ENCODE measurements at regions not wholly inside any gene's neighbourhood (a gene's known extent, or its start where the extent isn't known, plus 50 kb on each side); places are given as distances from the start of the nearest gene placed in this dataset.

DNA sequence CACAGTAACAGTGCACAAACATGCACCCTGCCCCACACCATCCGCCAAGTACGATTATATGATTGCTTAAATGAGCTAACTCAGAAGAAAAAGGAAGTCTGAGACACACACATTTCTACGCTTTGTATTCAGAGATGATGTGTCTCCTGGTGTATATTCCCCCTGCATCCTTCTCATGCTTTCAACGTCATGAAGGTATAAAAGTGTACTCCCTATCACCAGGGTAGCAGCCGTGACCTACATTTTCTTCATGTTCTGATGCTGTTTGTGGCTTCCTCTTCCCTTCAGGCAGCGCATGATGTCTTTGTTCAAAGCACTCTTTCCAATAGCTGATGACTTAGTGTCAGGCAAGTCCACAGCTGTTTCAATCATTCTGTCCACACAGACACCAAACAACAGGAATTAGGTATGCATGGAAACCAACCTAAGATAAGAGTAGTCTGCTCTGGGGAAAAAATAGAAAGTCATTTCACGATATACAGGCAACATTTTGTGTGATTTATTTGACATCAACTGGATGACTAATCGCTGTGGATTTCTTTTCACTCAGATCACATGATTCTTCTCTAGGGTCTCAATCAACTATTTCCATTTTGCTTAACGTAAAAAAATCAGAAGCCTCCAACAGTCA lies 269.4 kb upstream of the PTGER4 start:
- Mint-ChIP-seq H3K27ac (ENCODE audit: low read depth, unreplicated experiment) (peak overlapping the region; percentile 59), H3K27me3 (ENCODE audit: insufficient read depth, unreplicated experiment) (no peaks in the 10 kb centered on the region), H3K4me3 (ENCODE audit: unreplicated experiment) (peak overlapping the region; percentile 41), H3K9me3 (ENCODE audit: unreplicated experiment) (no peaks in the 10 kb centered on the region), H3K36me3 (ENCODE audit: insufficient read depth, unreplicated experiment) (no peaks in the 10 kb centered on the region), H3K4me1 (ENCODE audit: insufficient read depth, unreplicated experiment) (peaks cover 27% of the 10 kb centered on the region)
- intact Hi-C loops (cut with micrococcal nuclease) = loop anchor here (2.0 to 5.0 kb wide), 2 partner anchors 26 to 267 kb away; partner anchors contain the start of gene PTGER4
- DNase-seq (ENCODE audit: unreplicated experiment) = peak; percentile 53
- CTCF ChIA-PET = interaction anchor here (0.7 to 0.9 kb wide), 4 partner anchors 19 to 1092 kb away, joined by 3 to 5 read pairs (median 4); no protein-coding TSS in a partner anchor
- TF ChIP-seq, protein P1, sequence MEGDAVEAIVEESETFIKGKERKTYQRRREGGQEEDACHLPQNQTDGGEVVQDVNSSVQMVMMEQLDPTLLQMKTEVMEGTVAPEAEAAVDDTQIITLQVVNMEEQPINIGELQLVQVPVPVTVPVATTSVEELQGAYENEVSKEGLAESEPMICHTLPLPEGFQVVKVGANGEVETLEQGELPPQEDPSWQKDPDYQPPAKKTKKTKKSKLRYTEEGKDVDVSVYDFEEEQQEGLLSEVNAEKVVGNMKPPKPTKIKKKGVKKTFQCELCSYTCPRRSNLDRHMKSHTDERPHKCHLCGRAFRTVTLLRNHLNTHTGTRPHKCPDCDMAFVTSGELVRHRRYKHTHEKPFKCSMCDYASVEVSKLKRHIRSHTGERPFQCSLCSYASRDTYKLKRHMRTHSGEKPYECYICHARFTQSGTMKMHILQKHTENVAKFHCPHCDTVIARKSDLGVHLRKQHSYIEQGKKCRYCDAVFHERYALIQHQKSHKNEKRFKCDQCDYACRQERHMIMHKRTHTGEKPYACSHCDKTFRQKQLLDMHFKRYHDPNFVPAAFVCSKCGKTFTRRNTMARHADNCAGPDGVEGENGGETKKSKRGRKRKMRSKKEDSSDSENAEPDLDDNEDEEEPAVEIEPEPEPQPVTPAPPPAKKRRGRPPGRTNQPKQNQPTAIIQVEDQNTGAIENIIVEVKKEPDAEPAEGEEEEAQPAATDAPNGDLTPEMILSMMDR (IDR thresholded peaks at IDR 0.05; ENCODE audit: unreplicated experiment) = no peak
- POLR2A ChIA-PET = interaction anchor here (0.6 to 5.4 kb wide), 8 partner anchors 9 to 270 kb away, joined by 3 to 48 read pairs (median 6); partner anchors contain the start of gene PTGER4
- no TSS peak for BruUV-seq (replicated peaks)

GRCh38 chr5:40409601-40410000 lies 270.1 kb upstream of the PTGER4 start:
- no peak overlapping the region for H3K27ac Mint-ChIP-seq (ENCODE audit: low read depth, unreplicated experiment)
- DNase-seq (ENCODE audit: unreplicated experiment) = no peak
- TF ChIP-seq, protein P1 (IDR thresholded peaks at IDR 0.05; ENCODE audit: unreplicated experiment) = no peak
- no peaks in the 10 kb centered on the region for H3K36me3 Mint-ChIP-seq (ENCODE audit: insufficient read depth, unreplicated experiment)
- no TSS peak for BruUV-seq (replicated peaks)
- H3K4me3 Mint-ChIP-seq (ENCODE audit: unreplicated experiment) = no peak overlapping the region
- ChIA-PET POLR2A (interaction anchor here (1.5 to 5.4 kb wide), 4 partner anchors 20 to 271 kb away, joined by 4 to 48 read pairs (median 6); partner anchors contain the start of gene PTGER4), CTCF (interaction anchor here (0.7 to 0.8 kb wide), 2 partner anchors 18 to 28 kb away, joined by 3 to 4 read pairs; no protein-coding TSS in a partner anchor)
- H3K9me3 Mint-ChIP-seq (ENCODE audit: unreplicated experiment) = no peaks in the 10 kb centered on the region
- H3K27me3 Mint-ChIP-seq (ENCODE audit: insufficient read depth, unreplicated experiment) = no peaks in the 10 kb centered on the region
- intact Hi-C loops (cut with micrococcal nuclease) = no loop called here
- H3K4me1 Mint-ChIP-seq (ENCODE audit: insufficient read depth, unreplicated experiment) = peaks cover 29% of the 10 kb centered on the region

DNA sequence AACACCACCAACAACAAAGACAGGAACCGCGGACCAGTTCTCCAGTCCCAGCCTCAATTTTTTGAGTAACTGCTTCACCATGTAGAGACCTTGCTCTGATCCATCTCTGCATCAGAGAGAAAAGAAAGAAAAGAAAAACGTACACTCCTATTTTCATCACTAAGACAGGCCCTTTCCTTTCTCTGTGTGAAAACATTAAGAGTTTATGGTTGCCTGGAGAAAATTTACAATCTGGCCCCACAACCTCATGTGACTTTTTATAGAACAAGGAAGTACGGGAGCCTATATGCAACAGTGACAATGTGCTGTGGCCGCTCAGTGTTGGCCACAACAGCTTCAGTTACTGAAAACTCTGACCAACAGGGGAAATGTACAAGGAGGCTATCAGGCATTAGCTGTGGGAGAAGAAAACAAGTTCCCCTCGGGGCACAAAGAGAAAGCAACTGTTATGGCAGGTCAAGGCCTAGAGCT lies 272.9 kb upstream of the PTGER4 start:
- Mint-ChIP-seq H3K27ac (ENCODE audit: low read depth, unreplicated experiment) (peak overlapping the region; percentile 42), H3K27me3 (ENCODE audit: insufficient read depth, unreplicated experiment) (no peaks in the 10 kb centered on the region)

More for the DNA sequence above, 272.9 kb upstream of the PTGER4 start:
- H3K4me3 Mint-ChIP-seq (ENCODE audit: unreplicated experiment) = no peak overlapping the region
- H3K36me3 Mint-ChIP-seq (ENCODE audit: insufficient read depth, unreplicated experiment) = no peaks in the 10 kb centered on the region
- no peaks in the 10 kb centered on the region for H3K9me3 Mint-ChIP-seq (ENCODE audit: unreplicated experiment)
- peaks cover 39% of the 10 kb centered on the region for H3K4me1 Mint-ChIP-seq (ENCODE audit: insufficient read depth, unreplicated experiment)
- intact Hi-C loops (cut with micrococcal nuclease) = no loop called here
- no TSS peak for BruUV-seq (replicated peaks)
- DNase-seq (ENCODE audit: unreplicated experiment) = no peak
- CTCF ChIA-PET = interaction anchor here (1.2 kb wide), 1 partner anchor 25 kb away, joined by 3 read pairs; no protein-coding TSS in a partner anchor
- TF ChIP-seq, protein P1 (IDR thresholded peaks at IDR 0.05; ENCODE audit: unreplicated experiment) = no peak
- POLR2A ChIA-PET = no interaction called here

All from MCF 10A (cell line).